ENCODE measurements at regions not wholly inside any gene's neighbourhood (a gene's known extent, or its start where the extent isn't known, plus 50 kb on each side); places are given as distances from the start of the nearest gene placed in this dataset.

- no peak overlapping the region for H3K4me3 Mint-ChIP-seq
- H3K9me3 Mint-ChIP-seq = peaks cover 6% of the 10 kb centered on the region
- no peaks in the 10 kb centered on the region for H3K27me3 Mint-ChIP-seq
- no peaks in the 10 kb centered on the region for H3K4me1 Mint-ChIP-seq
- DNase-seq = no peak
- no peak overlapping the region for H3K27ac Mint-ChIP-seq
- no peaks in the 10 kb centered on the region for H3K36me3 Mint-ChIP-seq
Measured at GRCh38 chr5:25944786-25945185, 1093.6 kb downstream of the CDH9 start.

GRCh38 chr5:25909163-25909562 lies 1129.2 kb downstream of the CDH9 start:
- H3K27ac Mint-ChIP-seq = no peak overlapping the region
- no peaks in the 10 kb centered on the region for H3K4me1 Mint-ChIP-seq
- no peaks in the 10 kb centered on the region for H3K36me3 Mint-ChIP-seq
- DNase-seq = no peak
- peaks cover 3% of the 10 kb centered on the region for H3K9me3 Mint-ChIP-seq
- no peak overlapping the region for H3K4me3 Mint-ChIP-seq
- H3K27me3 Mint-ChIP-seq = no peaks in the 10 kb centered on the region

- Mint-ChIP-seq H3K36me3 (no peaks in the 10 kb centered on the region), H3K4me1 (no peaks in the 10 kb centered on the region), H3K27me3 (no peaks in the 10 kb centered on the region), H3K27ac (no peak overlapping the region), H3K4me3 (no peak overlapping the region), H3K9me3 (peaks cover 3% of the 10 kb centered on the region)
- DNase-seq = no peak
Measured at GRCh38 chr5:25905646-25906045, 1132.7 kb downstream of the CDH9 start.

GRCh38 chr5:25892211-25892610 lies 1146.2 kb downstream of the CDH9 start:
- Mint-ChIP-seq H3K36me3 (no peaks in the 10 kb centered on the region), H3K4me1 (no peaks in the 10 kb centered on the region), H3K27me3 (no peaks in the 10 kb centered on the region), H3K9me3 (peaks cover 7% of the 10 kb centered on the region), H3K4me3 (no peak overlapping the region), H3K27ac (no peak overlapping the region)
- no peak for DNase-seq

- no peak for DNase-seq
- Mint-ChIP-seq H3K4me1 (no peaks in the 10 kb centered on the region), H3K9me3 (peaks cover 7% of the 10 kb centered on the region), H3K27ac (no peak overlapping the region), H3K4me3 (no peak overlapping the region), H3K27me3 (no peaks in the 10 kb centered on the region), H3K36me3 (no peaks in the 10 kb centered on the region)
Measured at GRCh38 chr5:25891691-25892090, 1146.7 kb downstream of the CDH9 start.

GRCh38 chr5:25881318-25882036 lies 1156.9 kb downstream of the CDH9 start:
- Mint-ChIP-seq H3K27me3 (no peaks in the 10 kb centered on the region), H3K4me3 (no peak overlapping the region), H3K9me3 (peaks cover 7% of the 10 kb centered on the region), H3K4me1 (no peaks in the 10 kb centered on the region), H3K36me3 (no peaks in the 10 kb centered on the region), H3K27ac (no peak overlapping the region)
- no peak for DNase-seq

- no peak overlapping the region for H3K4me3 Mint-ChIP-seq
Measured at GRCh38 chr5:25863811-25864210, 1174.6 kb downstream of the CDH9 start.

GRCh38 chr5:25862276-25862675 lies 1176.1 kb downstream of the CDH9 start:
- Mint-ChIP-seq H3K27ac (no peak overlapping the region), H3K36me3 (no peaks in the 10 kb centered on the region), H3K27me3 (no peaks in the 10 kb centered on the region), H3K4me3 (no peak overlapping the region), H3K4me1 (no peaks in the 10 kb centered on the region), H3K9me3 (peaks cover 13% of the 10 kb centered on the region)
- DNase-seq = peak; percentile 0

More at GRCh38 chr5:25863811-25864210, 1174.6 kb downstream of the CDH9 start:
- no peak for DNase-seq
- Mint-ChIP-seq H3K36me3 (no peaks in the 10 kb centered on the region), H3K9me3 (peaks cover 10% of the 10 kb centered on the region), H3K4me1 (no peaks in the 10 kb centered on the region), H3K27ac (no peak overlapping the region), H3K27me3 (no peaks in the 10 kb centered on the region)

GRCh38 chr5:25858019-25858418 lies 1180.4 kb downstream of the CDH9 start:
- no peak overlapping the region for H3K27ac Mint-ChIP-seq

GRCh38 chr5:25851301-25851700 lies 1187.1 kb downstream of the CDH9 start:
- no peaks in the 10 kb centered on the region for H3K36me3 Mint-ChIP-seq
- peaks cover 6% of the 10 kb centered on the region for H3K9me3 Mint-ChIP-seq
- no peak overlapping the region for H3K27ac Mint-ChIP-seq
- no peak overlapping the region for H3K4me3 Mint-ChIP-seq
- H3K4me1 Mint-ChIP-seq = no peaks in the 10 kb centered on the region
- H3K27me3 Mint-ChIP-seq = no peaks in the 10 kb centered on the region
- no peak for DNase-seq

More at GRCh38 chr5:25858019-25858418, 1180.4 kb downstream of the CDH9 start:
- Mint-ChIP-seq H3K4me3 (no peak overlapping the region), H3K36me3 (no peaks in the 10 kb centered on the region), H3K4me1 (no peaks in the 10 kb centered on the region), H3K9me3 (peaks cover 8% of the 10 kb centered on the region), H3K27me3 (no peaks in the 10 kb centered on the region)
- no peak for DNase-seq

- Mint-ChIP-seq H3K27ac (no peak overlapping the region), H3K4me1 (no peaks in the 10 kb centered on the region), H3K4me3 (no peak overlapping the region), H3K9me3 (peaks cover 8% of the 10 kb centered on the region), H3K27me3 (no peaks in the 10 kb centered on the region), H3K36me3 (no peaks in the 10 kb centered on the region)
- no peak for DNase-seq
Measured at GRCh38 chr5:25850581-25850980, 1187.8 kb downstream of the CDH9 start.

- Mint-ChIP-seq H3K4me3 (no peak overlapping the region), H3K27ac (no peak overlapping the region), H3K4me1 (no peaks in the 10 kb centered on the region)
Measured at GRCh38 chr5:25849270-25849669, 1189.1 kb downstream of the CDH9 start.

GRCh38 chr5:25823330-25823873 lies 1178.6 kb upstream of the CDH10 start:
- no peaks in the 10 kb centered on the region for H3K27me3 Mint-ChIP-seq
- no peak overlapping the region for H3K4me3 Mint-ChIP-seq
- H3K9me3 Mint-ChIP-seq = peaks cover 6% of the 10 kb centered on the region
- H3K4me1 Mint-ChIP-seq = no peaks in the 10 kb centered on the region
- no peaks in the 10 kb centered on the region for H3K36me3 Mint-ChIP-seq
- no peak overlapping the region for H3K27ac Mint-ChIP-seq
- no peak for DNase-seq

More at GRCh38 chr5:25849270-25849669, 1189.1 kb downstream of the CDH9 start:
- no peak for DNase-seq
- H3K9me3 Mint-ChIP-seq = peaks cover 9% of the 10 kb centered on the region
- no peaks in the 10 kb centered on the region for H3K36me3 Mint-ChIP-seq
- no peaks in the 10 kb centered on the region for H3K27me3 Mint-ChIP-seq
